ENCODE measurements at regions not wholly inside any gene's neighbourhood (a gene's known extent, or its start where the extent isn't known, plus 50 kb on each side); places are given as distances from the start of the nearest gene placed in this dataset.
"Not testable (repeated sequence)": the region's sequence is repeated elsewhere in the genome, so short reads cannot be mapped to it uniquely, and the experiment has no call there.

- intact Hi-C loops (cut with DNase I), result no loop called here
- no peak for DNase-seq (ENCODE audit: low spot score)
Observed at GRCh38 chrX:43165343-43165920, 387.5 kb upstream of the PPP1R2C start.

- intact Hi-C loops (cut with DNase I), result no loop called here
- no peak for DNase-seq (ENCODE audit: low spot score)
Observed at GRCh38 chrX:43166874-43167273, 388.9 kb upstream of the PPP1R2C start.

GRCh38 chrX:43175434-43175833 lies 397.5 kb upstream of the PPP1R2C start:
- DNase-seq (ENCODE audit: low spot score), result no peak

GRCh38 chrX:43176686-43177085 lies 398.7 kb upstream of the PPP1R2C start:
- intact Hi-C loops (cut with DNase I), result no loop called here
- DNase-seq (ENCODE audit: low spot score), result no peak

More at GRCh38 chrX:43175434-43175833, 397.5 kb upstream of the PPP1R2C start:
- intact Hi-C loops (cut with DNase I), result no loop called here

- intact Hi-C loops (cut with DNase I), result no loop called here
Observed at GRCh38 chrX:43188296-43188695, 410.3 kb upstream of the PPP1R2C start.

GRCh38 chrX:43211570-43211969 lies 433.6 kb upstream of the PPP1R2C start:
- DNase-seq (ENCODE audit: low spot score), result no peak
- intact Hi-C loops (cut with DNase I), result no loop called here

More at GRCh38 chrX:43188296-43188695, 410.3 kb upstream of the PPP1R2C start:
- DNase-seq (ENCODE audit: low spot score), result no peak

GRCh38 chrX:43218198-43218597 lies 437.9 kb upstream of the MAOA start:
- intact Hi-C loops (cut with DNase I), result no loop called here

GRCh38 chrX:43224496-43224895 lies 431.6 kb upstream of the MAOA start:
- DNase-seq (ENCODE audit: low spot score), result no peak
- intact Hi-C loops (cut with DNase I), result no loop called here

More at GRCh38 chrX:43218198-43218597, 437.9 kb upstream of the MAOA start:
- DNase-seq (ENCODE audit: low spot score), result no peak

- intact Hi-C loops (cut with DNase I), result no loop called here
- DNase-seq (ENCODE audit: low spot score), result no peak
Observed at GRCh38 chrX:43225626-43226328, 430.3 kb upstream of the MAOA start.

GRCh38 chrX:43238461-43238945 lies 417.6 kb upstream of the MAOA start:
- DNase-seq (ENCODE audit: low spot score), result no peak
- intact Hi-C loops (cut with DNase I), result no loop called here

- DNase-seq (ENCODE audit: low spot score), result no peak
- intact Hi-C loops (cut with DNase I), result no loop called here
Observed at GRCh38 chrX:43239356-43239755, 416.7 kb upstream of the MAOA start.

- DNase-seq (ENCODE audit: low spot score), result no peak
Observed at GRCh38 chrX:43255596-43255995, 400.5 kb upstream of the MAOA start.

GRCh38 chrX:43266487-43266886 lies 389.6 kb upstream of the MAOA start:
- DNase-seq (ENCODE audit: low spot score), result no peak

More at GRCh38 chrX:43255596-43255995, 400.5 kb upstream of the MAOA start:
- intact Hi-C loops (cut with DNase I), result no loop called here

GRCh38 chrX:43267652-43268051 lies 388.4 kb upstream of the MAOA start:
- DNase-seq (ENCODE audit: low spot score), result no peak
- intact Hi-C loops (cut with DNase I), result no loop called here

More at GRCh38 chrX:43266487-43266886, 389.6 kb upstream of the MAOA start:
- intact Hi-C loops (cut with DNase I), result no loop called here

GRCh38 chrX:43269201-43269600 lies 386.9 kb upstream of the MAOA start:
- intact Hi-C loops (cut with DNase I), result no loop called here

GRCh38 chrX:43277879-43278278 lies 378.2 kb upstream of the MAOA start:
- intact Hi-C loops (cut with DNase I), result no loop called here

More at GRCh38 chrX:43269201-43269600, 386.9 kb upstream of the MAOA start:
- DNase-seq (ENCODE audit: low spot score), result no peak

GRCh38 chrX:43278440-43278839 lies 377.7 kb upstream of the MAOA start:
- no peak for DNase-seq (ENCODE audit: low spot score)
- intact Hi-C loops (cut with DNase I), result no loop called here

More at GRCh38 chrX:43277879-43278278, 378.2 kb upstream of the MAOA start:
- DNase-seq (ENCODE audit: low spot score), result no peak

- intact Hi-C loops (cut with DNase I), result no loop called here
- DNase-seq (ENCODE audit: low spot score), result no peak
Observed at GRCh38 chrX:43279341-43279808, 376.7 kb upstream of the MAOA start.

GRCh38 chrX:43283187-43283586 lies 372.9 kb upstream of the MAOA start:
- no peak for DNase-seq (ENCODE audit: low spot score)
- intact Hi-C loops (cut with DNase I), result no loop called here

- DNase-seq (ENCODE audit: low spot score); intact Hi-C loops (cut with DNase I): not testable (repeated sequence)
Observed at GRCh38 chrX:43311625-43312024, 344.5 kb upstream of the MAOA start.

- intact Hi-C loops (cut with DNase I), result no loop called here
- DNase-seq (ENCODE audit: low spot score), result no peak
Observed at GRCh38 chrX:43313035-43313434, 343.1 kb upstream of the MAOA start.

All from cardiac septum (tissue), 1 donor.